Tibial artery (tissue), 4 donors: ENCODE measurements at regions not wholly inside any gene's neighbourhood (a gene's known extent, or its start where the extent isn't known, plus 50 kb on each side); places are given as distances from the start of the nearest gene placed in this dataset.

Source experiments
- DNase-seq, 2 donors: peaks; one replicate each; pipeline ENCODE4 v3.0.0-alpha.2; 2019
- H3K27ac ChIP-seq, 2 donors: fragments of 200-600 bp; sonication (generic) in 1 of 2; 1 replicate in 1 of 2; 2 replicates in 1 of 2; pipeline ENCODE4 v1.5.1; 2018 to 2019; ENCODE audit warnings: mild to moderate bottlenecking in 1 of 2
- H3K27me3 ChIP-seq, 2 donors: fragments of 200-600 bp; sonication (generic) in 1 of 2; one replicate each; pipeline versions ENCODE4 v1.5.1 to v1.6.0; 2016 to 2019
- H3K36me3 ChIP-seq, 3 donors: fragments of 200-600 bp; sonication (generic) in 2 of 3; one replicate each; pipeline ENCODE4 v1.5.1; 2016 to 2019; ENCODE audit warnings: mild to moderate bottlenecking in 2 of 3
- H3K4me1 ChIP-seq, 4 donors: fragments of 200-600 bp; sonication (generic) in 2 of 4; 1 replicate in 3 of 4; 2 replicates in 1 of 4; pipeline ENCODE4 v1.5.1; 2016 to 2019
- H3K4me3 ChIP-seq, 2 donors: fragments of 200-600 bp; sonication (generic) in 1 of 2; 1 replicate in 1 of 2; 2 replicates in 1 of 2; pipeline ENCODE4 v1.5.1; 2018 to 2019; ENCODE audit warnings: mild to moderate bottlenecking in 2 of 2
- H3K9me3 ChIP-seq, 3 donors: fragments of 200-600 bp; sonication (generic) in 1 of 3; one replicate each; pipeline ENCODE4 v1.5.1; 2016 to 2019
- CTCF ChIP-seq, 2 experiments: fragments of 200-600 bp in 1 of 2; fragments of 450-650 bp in 1 of 2; IDR thresholded peaks; one replicate each; pipeline ENCODE4 v1.5.1; 2017 to 2019; ENCODE audit warnings: antibody characterized with exemption in 2 of 2, mild to moderate bottlenecking in 1 of 2, moderate library complexity in 1 of 2
- intact Hi-C: fragments of 100-400 bp; cut with DNase I; formaldehyde crosslinking; loops from one replicate; pipeline ENCODE4 v1.15.0; 2023; ENCODE audit warnings: low total_unique reads

- intact Hi-C loops: no loop called here
- no peak for TF ChIP-seq CTCF (IDR thresholded peaks at IDR 0.05)
- Histone ChIP-seq H3K4me1 (peaks cover 0 to 4% (median 0%) of the 10 kb centered on the region in 4 donors), H3K27me3 (peaks cover 0 to 70% of the 10 kb centered on the region in 2 donors), H3K9me3 (no peaks in the 10 kb centered on the region), H3K27ac (no peak overlapping the region), H3K36me3 (no peaks in the 10 kb centered on the region), H3K4me3 (no peak overlapping the region)
- no peak for DNase-seq
These were observed 506.1 kb downstream of the NPHP4 start for GRCh38 chr1:5485968-5486696.

- Histone ChIP-seq H3K4me1 (peaks cover 0 to 4% (median 0%) of the 10 kb centered on the region in 4 donors), H3K4me3 (no peak overlapping the region), H3K27me3 (peaks cover 0 to 67% of the 10 kb centered on the region in 2 donors), H3K9me3 (no peaks in the 10 kb centered on the region), H3K27ac (no peak overlapping the region), H3K36me3 (no peaks in the 10 kb centered on the region)
- no peak for TF ChIP-seq CTCF (IDR thresholded peaks at IDR 0.05)
- no peak for DNase-seq
- intact Hi-C loops: no loop called here
These were observed 506.8 kb downstream of the NPHP4 start for GRCh38 chr1:5485436-5485835.

GRCh38 chr1:5484451-5485165 is 507.6 kb downstream of the NPHP4 start:
- no peak overlapping the region for H3K27ac ChIP-seq
- no peak for DNase-seq
- H3K36me3 ChIP-seq: no peaks in the 10 kb centered on the region
- H3K9me3 ChIP-seq: no peaks in the 10 kb centered on the region
- no peak for TF ChIP-seq CTCF (IDR thresholded peaks at IDR 0.05)
- H3K4me1 ChIP-seq: peaks cover 0 to 4% (median 0%) of the 10 kb centered on the region in 4 donors
- H3K27me3 ChIP-seq: peaks cover 0 to 75% of the 10 kb centered on the region in 2 donors
- H3K4me3 ChIP-seq: no peak overlapping the region
- intact Hi-C loops: no loop called here

GRCh38 chr1:5481889-5482288 is 510.3 kb downstream of the NPHP4 start:
- intact Hi-C loops: no loop called here
- no peak overlapping the region for H3K4me3 ChIP-seq

GRCh38 chr1:5480906-5481305 is 511.3 kb downstream of the NPHP4 start:
- Histone ChIP-seq H3K4me1 (peaks cover 0 to 2% (median 0%) of the 10 kb centered on the region in 4 donors), H3K27ac (no peak overlapping the region), H3K4me3 (no peak overlapping the region), H3K9me3 (no peaks in the 10 kb centered on the region), H3K27me3 (peaks cover 0 to 63% of the 10 kb centered on the region in 2 donors), H3K36me3 (no peaks in the 10 kb centered on the region)
- intact Hi-C loops: no loop called here
- no peak for DNase-seq
- TF ChIP-seq CTCF (IDR thresholded peaks at IDR 0.05): no peak

More at GRCh38 chr1:5481889-5482288, 510.3 kb downstream of the NPHP4 start:
- H3K27ac ChIP-seq: no peak overlapping the region
- H3K4me1 ChIP-seq: peaks cover 0 to 4% (median 0%) of the 10 kb centered on the region in 4 donors
- no peaks in the 10 kb centered on the region for H3K9me3 ChIP-seq
- DNase-seq: no peak
- TF ChIP-seq CTCF (IDR thresholded peaks at IDR 0.05): no peak
- H3K36me3 ChIP-seq: no peaks in the 10 kb centered on the region
- peaks cover 0 to 72% of the 10 kb centered on the region in 2 donors for H3K27me3 ChIP-seq
